Loucy (cell line): ENCODE measurements at regions not wholly inside any gene's neighbourhood (a gene's known extent, or its start where the extent isn't known, plus 50 kb on each side); places are given as distances from the start of the nearest gene placed in this dataset.

ENCODE experiments used
- H2AFZ ChIP-seq: fragments of 200-600 bp; sonication (generic); 2 replicates; pipeline ENCODE4 v1.6.0; 2016; ENCODE audit warnings: antibody characterized with exemption, mild to moderate bottlenecking, low read length, moderate library complexity
- H3F3A ChIP-seq: fragments of 200-600 bp; 2 replicates; pipeline ENCODE4 v1.6.0; 2016; ENCODE audit warnings: antibody characterized with exemption, low read depth, mild to moderate bottlenecking
- H3K27me3 ChIP-seq: fragments of 200-600 bp; sonication (generic); 2 replicates; pipeline ENCODE4 v1.6.1; 2014; ENCODE audit warnings: low read length, mild to moderate bottlenecking; ENCODE audit not compliant: insufficient read depth, poor library complexity, severe bottlenecking
- H3K36me3 ChIP-seq: fragments of 200-600 bp; sonication (generic); 2 replicates; pipeline ENCODE4 v1.6.1; 2016; ENCODE audit warnings: low read length; ENCODE audit not compliant: insufficient read depth
- H3K4me1 ChIP-seq: fragments of 200-600 bp; sonication (generic); 2 replicates; pipeline ENCODE4 v1.5.1; 2014; ENCODE audit warnings: low read length, mild to moderate bottlenecking; ENCODE audit not compliant: insufficient read depth, poor library complexity, severe bottlenecking
- H3K4me2 ChIP-seq: fragments of 200-600 bp; sonication (generic); 2 replicates; pipeline ENCODE4 v1.6.0; 2014; ENCODE audit warnings: antibody characterized with exemption, low read length, low read depth, mild to moderate bottlenecking; ENCODE audit not compliant: poor library complexity, severe bottlenecking
- H3K4me3 ChIP-seq: fragments of 200-600 bp; sonication (generic); 2 replicates; pipeline ENCODE4 v1.5.1; 2014; ENCODE audit warnings: low read length, mild to moderate bottlenecking, mixed read lengths; ENCODE audit not compliant: poor library complexity, severe bottlenecking
- H3K79me2 ChIP-seq: fragments of 200-600 bp; sonication (generic); 2 replicates; pipeline ENCODE4 v1.6.1; 2014; ENCODE audit warnings: low read length; ENCODE audit not compliant: insufficient read depth
- H3K9ac ChIP-seq: fragments of 200-600 bp; sonication (generic); 2 replicates; pipeline ENCODE4 v1.6.0; 2014; ENCODE audit warnings: mild to moderate bottlenecking, low read depth, low read length, moderate library complexity; ENCODE audit not compliant: poor library complexity, severe bottlenecking
- H3K9me2 ChIP-seq: fragments of 200-600 bp; sonication (generic); replicated peaks from 2 replicates; pipeline ENCODE4 v1.6.1; 2016; ENCODE audit warnings: low read depth, low read length, mixed read lengths
- H3K9me3 ChIP-seq: fragments of 200-600 bp; sonication (generic); 2 replicates; pipeline ENCODE4 v1.6.1; 2014; ENCODE audit warnings: mild to moderate bottlenecking, antibody characterized with exemption, low read length, low read depth; ENCODE audit not compliant: insufficient read depth
- H4K20me1 ChIP-seq: fragments of 200-600 bp; sonication (generic); 2 replicates; pipeline ENCODE4 v1.6.0; 2014; ENCODE audit warnings: antibody characterized with exemption, low read length, mild to moderate bottlenecking; ENCODE audit not compliant: insufficient read depth, poor library complexity, severe bottlenecking
- CTCF ChIP-seq: fragments of 200-600 bp; sonication (generic); conservative IDR thresholded peaks from 2 replicates; pipeline ENCODE4 v1.5.1; 2014; ENCODE audit warnings: mild to moderate bottlenecking, antibody characterized with exemption, low read length
- EZH2phosphoT487 ChIP-seq: fragments of 200-600 bp; IDR thresholded peaks from 2 replicates; pipeline ENCODE4 v1.6.1; 2018; ENCODE audit warnings: antibody characterized with exemption, mild to moderate bottlenecking, moderate library complexity, borderline replicate concordance

GRCh38 chr12:131617596-131618302, 93.1 kb upstream of the SFSWAP start:
- H3K27me3 ChIP-seq, result no peaks in the 10 kb centered on the region
- no peaks in the 10 kb centered on the region for H4K20me1 ChIP-seq
- no peaks in the 10 kb centered on the region for H3F3A ChIP-seq
- no peak for TF ChIP-seq EZH2phosphoT487
- no peak for TF ChIP-seq CTCF
- no peaks in the 10 kb centered on the region for H3K9me2 ChIP-seq
- H3K79me2 ChIP-seq, result no peaks in the 10 kb centered on the region
- H3K36me3 ChIP-seq, result no peaks in the 10 kb centered on the region
- no peaks in the 10 kb centered on the region for H3K4me1 ChIP-seq
- H2AFZ ChIP-seq, result no peak overlapping the region
- no peak overlapping the region for H3K4me3 ChIP-seq
- no peaks in the 10 kb centered on the region for H3K9me3 ChIP-seq
- H3K4me2 ChIP-seq, result no peak overlapping the region
- no peak overlapping the region for H3K9ac ChIP-seq

GRCh38 chr12:131618303-131618658, 92.6 kb upstream of the SFSWAP start:
- no peak for TF ChIP-seq CTCF
- no peak for TF ChIP-seq EZH2phosphoT487
- Histone ChIP-seq H3K9ac (no peak overlapping the region), H3K9me2 (no peaks in the 10 kb centered on the region), H3K9me3 (no peaks in the 10 kb centered on the region), H3K4me2 (no peak overlapping the region), H3K36me3 (no peaks in the 10 kb centered on the region), H2AFZ (no peak overlapping the region), H4K20me1 (no peaks in the 10 kb centered on the region), H3F3A (no peaks in the 10 kb centered on the region), H3K4me1 (no peaks in the 10 kb centered on the region), H3K79me2 (no peaks in the 10 kb centered on the region), H3K4me3 (no peak overlapping the region), H3K27me3 (no peaks in the 10 kb centered on the region)

GRCh38 chr12:131618701-131619100, 92.2 kb upstream of the SFSWAP start:
- Histone ChIP-seq H3K27me3 (no peaks in the 10 kb centered on the region), H3K9ac (no peak overlapping the region), H3K36me3 (no peaks in the 10 kb centered on the region), H3K4me3 (no peak overlapping the region), H3K9me2 (no peaks in the 10 kb centered on the region), H4K20me1 (no peaks in the 10 kb centered on the region), H3K9me3 (no peaks in the 10 kb centered on the region), H3K4me2 (no peak overlapping the region), H3K79me2 (no peaks in the 10 kb centered on the region), H3K4me1 (no peaks in the 10 kb centered on the region), H3F3A (no peaks in the 10 kb centered on the region), H2AFZ (no peak overlapping the region)
- TF ChIP-seq EZH2phosphoT487, result no peak

- Histone ChIP-seq H2AFZ (no peak overlapping the region), H3K79me2 (no peaks in the 10 kb centered on the region), H4K20me1 (no peaks in the 10 kb centered on the region), H3K9me3 (no peaks in the 10 kb centered on the region), H3K27me3 (no peaks in the 10 kb centered on the region), H3K9me2 (no peaks in the 10 kb centered on the region), H3K9ac (no peak overlapping the region), H3K4me2 (no peak overlapping the region), H3K36me3 (no peaks in the 10 kb centered on the region), H3F3A (no peaks in the 10 kb centered on the region), H3K4me3 (no peak overlapping the region), H3K4me1 (no peaks in the 10 kb centered on the region)
- TF ChIP-seq CTCF, result no peak
- no peak for TF ChIP-seq EZH2phosphoT487
Observed at GRCh38 chr12:131619106-131619642, 91.7 kb upstream of the SFSWAP start.
